GM23338 (cell line): ENCODE measurements at regions not wholly inside any gene's neighbourhood (a gene's known extent, or its start where the extent isn't known, plus 50 kb on each side); places are given as distances from the start of the nearest gene placed in this dataset.

Experiments used
- ATAC-seq: fragments of 200-7000 bp; cut with Tn5 transposase; 3 replicates; pipeline ENCODE4 v1.9.1; 2020
- DNase-seq: peaks from one replicate; pipeline ENCODE4 v3.0.0-alpha.2; 2015; ENCODE audit warnings: low spot score
- H2AFZ ChIP-seq: fragments of 200-600 bp; sonication (generic); 2 replicates; pipeline ENCODE4 v1.8.0; 2016; ENCODE audit warnings: antibody characterized with exemption, mild to moderate bottlenecking, moderate library complexity
- H3F3A ChIP-seq: fragments of 200-600 bp; sonication (generic); replicated peaks from 2 replicates; pipeline ENCODE4 v1.8.0; 2017; ENCODE audit warnings: antibody characterized with exemption, mixed run types, low read depth
- H3K27ac ChIP-seq: fragments of 200-600 bp; sonication (generic); 2 replicates; pipeline ENCODE4 v1.6.1; 2016; ENCODE audit warnings: low read depth
- H3K27me3 ChIP-seq: fragments of 200-600 bp; sonication (generic); 2 replicates; pipeline ENCODE4 v1.8.0; 2016; ENCODE audit warnings: mild to moderate bottlenecking, mixed run types, moderate library complexity; ENCODE audit not compliant: insufficient read depth
- H3K36me3 ChIP-seq: fragments of 200-600 bp; sonication (generic); 2 replicates; pipeline ENCODE4 v1.8.0; 2016; ENCODE audit warnings: mild to moderate bottlenecking; ENCODE audit not compliant: insufficient read depth
- H3K4me1 ChIP-seq: fragments of 200-600 bp; sonication (generic); 2 replicates; pipeline ENCODE4 v1.8.0; 2016; ENCODE audit warnings: mild to moderate bottlenecking, moderate library complexity; ENCODE audit not compliant: insufficient read depth
- H3K4me2 ChIP-seq: fragments of 200-600 bp; sonication (generic); 2 replicates; pipeline ENCODE4 v1.7.1; 2017; ENCODE audit warnings: mixed run types
- H3K4me3 ChIP-seq: fragments of 200-600 bp; sonication (generic); 2 replicates; pipeline ENCODE4 v1.6.1; 2016; ENCODE audit warnings: mixed run types
- H3K79me2 ChIP-seq: fragments of 200-600 bp; sonication (generic); replicated peaks from 2 replicates; pipeline ENCODE4 v1.8.0; 2017; ENCODE audit warnings: mild to moderate bottlenecking; ENCODE audit not compliant: insufficient read depth
- H3K9me2 ChIP-seq: fragments of 200-600 bp; sonication (generic); 2 replicates; pipeline ENCODE4 v1.8.0; 2017; ENCODE audit not compliant: insufficient read depth
- H4K20me1 ChIP-seq: fragments of 200-600 bp; sonication (generic); replicated peaks from 2 replicates; pipeline ENCODE4 v1.8.0; 2017; ENCODE audit warnings: mild to moderate bottlenecking; ENCODE audit not compliant: insufficient read depth
- H3K27ac Mint-ChIP-seq: 2 replicates; pipeline ENCODE4 v1.8.0; 2020; ENCODE audit warnings: inconsistent platforms, mild to moderate bottlenecking, moderate library complexity, mixed read lengths
- H3K27me3 Mint-ChIP-seq: 3 replicates; pipeline ENCODE4 v1.8.0; 2022; ENCODE audit warnings: low read depth, mild to moderate bottlenecking, moderate library complexity, mixed read lengths, inconsistent platforms; ENCODE audit not compliant: insufficient read depth, poor library complexity
- H3K36me3 Mint-ChIP-seq: 3 replicates; pipeline ENCODE4 v1.8.0; 2021; ENCODE audit warnings: low read depth, mild to moderate bottlenecking, inconsistent platforms, moderate library complexity, mixed read lengths
- H3K4me1 Mint-ChIP-seq: 3 replicates; pipeline ENCODE4 v1.8.0; 2020; ENCODE audit warnings: mild to moderate bottlenecking, inconsistent platforms, mixed read lengths
- H3K4me3 Mint-ChIP-seq: 3 replicates; pipeline ENCODE4 v1.8.0; 2021; ENCODE audit warnings: moderate library complexity, mild to moderate bottlenecking, inconsistent platforms, mixed read lengths
- H3K9me3 Mint-ChIP-seq: 3 replicates; pipeline ENCODE4 v1.8.0; 2020; ENCODE audit warnings: moderate library complexity, mild to moderate bottlenecking, inconsistent platforms, mixed read lengths
- EZH2 ChIP-seq: fragments of 200-600 bp; sonication (generic); IDR thresholded peaks from one replicate; pipeline ENCODE4 v1.8.0; 2017; ENCODE audit warnings: antibody characterized with exemption, mild to moderate bottlenecking, low read depth; ENCODE audit not compliant: unreplicated experiment
- JUNB ChIP-seq: IDR thresholded peaks from one replicate; pipeline ENCODE4 v1.6.1; 2016; ENCODE audit warnings: antibody characterized with exemption; ENCODE audit not compliant: unreplicated experiment
- NANOG ChIP-seq: IDR thresholded peaks from 2 replicates; pipeline ENCODE4 v1.6.1; 2016; ENCODE audit warnings: antibody characterized with exemption, borderline replicate concordance
- POLR2AphosphoS5 ChIP-seq: IDR thresholded peaks from 2 replicates; pipeline ENCODE4 v1.6.1; 2016; ENCODE audit warnings: antibody characterized with exemption, low read depth
- ZNF114 ChIP-seq: fragments of 250-450 bp; sonication (Bioruptor Pico); IDR thresholded peaks from 2 replicates; pipeline ENCODE4 v1.5.0; 2020; ENCODE audit warnings: mild to moderate bottlenecking, moderate library complexity
- TF ChIP-seq, protein P1 (sequence below): fragments of 250-450 bp; sonication (Bioruptor Pico); IDR thresholded peaks from 2 replicates; pipeline ENCODE4 v1.5.0; 2020; ENCODE audit warnings: mild to moderate bottlenecking, moderate library complexity
- TF ChIP-seq, protein P2 (sequence below): IDR thresholded peaks from one replicate; pipeline ENCODE4 v1.6.1; 2018; ENCODE audit warnings: antibody characterized with exemption; ENCODE audit not compliant: unreplicated experiment
- TF ChIP-seq, protein P3 (sequence below): IDR thresholded peaks from 2 replicates; pipeline ENCODE4 v1.6.1; 2016; ENCODE audit warnings: antibody characterized with exemption
- TF ChIP-seq, protein P4 (sequence below), 2 experiments: fragments of 200-600 bp in 1 of 2; sonication (generic) in 1 of 2; conservative IDR thresholded peaks; 2 replicates each; pipeline versions ENCODE4 v1.5.1 to v1.6.1; 2016 to 2017; ENCODE audit warnings: antibody characterized with exemption in 2 of 2, low read depth in 2 of 2, mild to moderate bottlenecking in 2 of 2, moderate library complexity in 1 of 2

DNA sequence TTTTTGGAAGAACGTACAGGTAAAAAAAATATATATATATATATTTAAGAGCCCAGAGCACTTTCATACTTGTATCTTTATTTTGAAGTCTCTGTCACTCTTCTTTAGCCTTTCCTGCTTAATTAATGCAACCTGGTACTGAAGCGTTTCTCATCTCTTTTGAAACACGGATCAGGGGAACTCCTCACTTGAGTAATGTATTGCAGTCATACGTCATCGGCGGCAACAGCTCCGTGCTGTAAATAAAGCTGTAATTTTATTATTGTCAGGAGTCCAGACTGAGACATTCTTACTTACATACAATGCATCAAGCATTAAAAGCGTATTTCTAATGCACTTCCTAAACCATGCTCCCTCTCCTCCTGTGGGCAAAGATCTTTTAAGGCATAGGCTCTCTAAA is 514.7 kb downstream of the SOX11 start (continued):
- TF ChIP-seq, protein P1, sequence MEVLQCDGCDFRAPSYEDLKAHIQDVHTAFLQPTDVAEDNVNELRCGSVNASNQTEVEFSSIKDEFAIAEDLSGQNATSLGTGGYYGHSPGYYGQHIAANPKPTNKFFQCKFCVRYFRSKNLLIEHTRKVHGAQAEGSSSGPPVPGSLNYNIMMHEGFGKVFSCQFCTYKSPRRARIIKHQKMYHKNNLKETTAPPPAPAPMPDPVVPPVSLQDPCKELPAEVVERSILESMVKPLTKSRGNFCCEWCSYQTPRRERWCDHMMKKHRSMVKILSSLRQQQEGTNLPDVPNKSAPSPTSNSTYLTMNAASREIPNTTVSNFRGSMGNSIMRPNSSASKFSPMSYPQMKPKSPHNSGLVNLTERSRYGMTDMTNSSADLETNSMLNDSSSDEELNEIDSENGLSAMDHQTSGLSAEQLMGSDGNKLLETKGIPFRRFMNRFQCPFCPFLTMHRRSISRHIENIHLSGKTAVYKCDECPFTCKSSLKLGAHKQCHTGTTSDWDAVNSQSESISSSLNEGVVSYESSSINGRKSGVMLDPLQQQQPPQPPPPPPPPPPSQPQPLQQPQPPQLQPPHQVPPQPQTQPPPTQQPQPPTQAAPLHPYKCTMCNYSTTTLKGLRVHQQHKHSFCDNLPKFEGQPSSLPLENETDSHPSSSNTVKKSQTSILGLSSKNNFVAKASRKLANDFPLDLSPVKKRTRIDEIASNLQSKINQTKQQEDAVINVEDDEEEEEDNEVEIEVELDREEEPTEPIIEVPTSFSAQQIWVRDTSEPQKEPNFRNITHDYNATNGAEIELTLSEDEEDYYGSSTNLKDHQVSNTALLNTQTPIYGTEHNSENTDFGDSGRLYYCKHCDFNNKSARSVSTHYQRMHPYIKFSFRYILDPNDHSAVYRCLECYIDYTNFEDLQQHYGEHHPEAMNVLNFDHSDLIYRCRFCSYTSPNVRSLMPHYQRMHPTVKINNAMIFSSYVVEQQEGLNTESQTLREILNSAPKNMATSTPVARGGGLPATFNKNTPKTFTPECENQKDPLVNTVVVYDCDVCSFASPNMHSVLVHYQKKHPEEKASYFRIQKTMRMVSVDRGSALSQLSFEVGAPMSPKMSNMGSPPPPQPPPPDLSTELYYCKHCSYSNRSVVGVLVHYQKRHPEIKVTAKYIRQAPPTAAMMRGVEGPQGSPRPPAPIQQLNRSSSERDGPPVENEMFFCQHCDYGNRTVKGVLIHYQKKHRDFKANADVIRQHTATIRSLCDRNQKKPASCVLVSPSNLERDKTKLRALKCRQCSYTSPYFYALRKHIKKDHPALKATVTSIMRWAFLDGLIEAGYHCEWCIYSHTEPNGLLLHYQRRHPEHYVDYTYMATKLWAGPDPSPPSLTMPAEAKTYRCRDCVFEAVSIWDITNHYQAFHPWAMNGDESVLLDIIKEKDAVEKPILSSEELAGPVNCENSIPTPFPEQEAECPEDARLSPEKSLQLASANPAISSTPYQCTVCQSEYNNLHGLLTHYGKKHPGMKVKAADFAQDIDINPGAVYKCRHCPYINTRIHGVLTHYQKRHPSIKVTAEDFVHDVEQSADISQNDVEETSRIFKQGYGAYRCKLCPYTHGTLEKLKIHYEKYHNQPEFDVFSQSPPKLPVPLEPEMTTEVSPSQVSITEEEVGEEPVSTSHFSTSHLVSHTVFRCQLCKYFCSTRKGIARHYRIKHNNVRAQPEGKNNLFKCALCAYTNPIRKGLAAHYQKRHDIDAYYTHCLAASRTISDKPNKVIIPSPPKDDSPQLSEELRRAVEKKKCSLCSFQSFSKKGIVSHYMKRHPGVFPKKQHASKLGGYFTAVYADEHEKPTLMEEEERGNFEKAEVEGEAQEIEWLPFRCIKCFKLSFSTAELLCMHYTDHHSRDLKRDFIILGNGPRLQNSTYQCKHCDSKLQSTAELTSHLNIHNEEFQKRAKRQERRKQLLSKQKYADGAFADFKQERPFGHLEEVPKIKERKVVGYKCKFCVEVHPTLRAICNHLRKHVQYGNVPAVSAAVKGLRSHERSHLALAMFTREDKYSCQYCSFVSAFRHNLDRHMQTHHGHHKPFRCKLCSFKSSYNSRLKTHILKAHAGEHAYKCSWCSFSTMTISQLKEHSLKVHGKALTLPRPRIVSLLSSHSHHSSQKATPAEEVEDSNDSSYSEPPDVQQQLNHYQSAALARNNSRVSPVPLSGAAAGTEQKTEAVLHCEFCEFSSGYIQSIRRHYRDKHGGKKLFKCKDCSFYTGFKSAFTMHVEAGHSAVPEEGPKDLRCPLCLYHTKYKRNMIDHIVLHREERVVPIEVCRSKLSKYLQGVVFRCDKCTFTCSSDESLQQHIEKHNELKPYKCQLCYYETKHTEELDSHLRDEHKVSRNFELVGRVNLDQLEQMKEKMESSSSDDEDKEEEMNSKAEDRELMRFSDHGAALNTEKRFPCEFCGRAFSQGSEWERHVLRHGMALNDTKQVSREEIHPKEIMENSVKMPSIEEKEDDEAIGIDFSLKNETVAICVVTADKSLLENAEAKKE (CRISPR knock-in tag), result no peak
- TF ChIP-seq POLR2AphosphoS5 (no peak), ZNF114 (CRISPR knock-in tag) (no peak)
- TF ChIP-seq, protein P2, sequence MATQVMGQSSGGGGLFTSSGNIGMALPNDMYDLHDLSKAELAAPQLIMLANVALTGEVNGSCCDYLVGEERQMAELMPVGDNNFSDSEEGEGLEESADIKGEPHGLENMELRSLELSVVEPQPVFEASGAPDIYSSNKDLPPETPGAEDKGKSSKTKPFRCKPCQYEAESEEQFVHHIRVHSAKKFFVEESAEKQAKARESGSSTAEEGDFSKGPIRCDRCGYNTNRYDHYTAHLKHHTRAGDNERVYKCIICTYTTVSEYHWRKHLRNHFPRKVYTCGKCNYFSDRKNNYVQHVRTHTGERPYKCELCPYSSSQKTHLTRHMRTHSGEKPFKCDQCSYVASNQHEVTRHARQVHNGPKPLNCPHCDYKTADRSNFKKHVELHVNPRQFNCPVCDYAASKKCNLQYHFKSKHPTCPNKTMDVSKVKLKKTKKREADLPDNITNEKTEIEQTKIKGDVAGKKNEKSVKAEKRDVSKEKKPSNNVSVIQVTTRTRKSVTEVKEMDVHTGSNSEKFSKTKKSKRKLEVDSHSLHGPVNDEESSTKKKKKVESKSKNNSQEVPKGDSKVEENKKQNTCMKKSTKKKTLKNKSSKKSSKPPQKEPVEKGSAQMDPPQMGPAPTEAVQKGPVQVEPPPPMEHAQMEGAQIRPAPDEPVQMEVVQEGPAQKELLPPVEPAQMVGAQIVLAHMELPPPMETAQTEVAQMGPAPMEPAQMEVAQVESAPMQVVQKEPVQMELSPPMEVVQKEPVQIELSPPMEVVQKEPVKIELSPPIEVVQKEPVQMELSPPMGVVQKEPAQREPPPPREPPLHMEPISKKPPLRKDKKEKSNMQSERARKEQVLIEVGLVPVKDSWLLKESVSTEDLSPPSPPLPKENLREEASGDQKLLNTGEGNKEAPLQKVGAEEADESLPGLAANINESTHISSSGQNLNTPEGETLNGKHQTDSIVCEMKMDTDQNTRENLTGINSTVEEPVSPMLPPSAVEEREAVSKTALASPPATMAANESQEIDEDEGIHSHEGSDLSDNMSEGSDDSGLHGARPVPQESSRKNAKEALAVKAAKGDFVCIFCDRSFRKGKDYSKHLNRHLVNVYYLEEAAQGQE, result no peak

DNA sequence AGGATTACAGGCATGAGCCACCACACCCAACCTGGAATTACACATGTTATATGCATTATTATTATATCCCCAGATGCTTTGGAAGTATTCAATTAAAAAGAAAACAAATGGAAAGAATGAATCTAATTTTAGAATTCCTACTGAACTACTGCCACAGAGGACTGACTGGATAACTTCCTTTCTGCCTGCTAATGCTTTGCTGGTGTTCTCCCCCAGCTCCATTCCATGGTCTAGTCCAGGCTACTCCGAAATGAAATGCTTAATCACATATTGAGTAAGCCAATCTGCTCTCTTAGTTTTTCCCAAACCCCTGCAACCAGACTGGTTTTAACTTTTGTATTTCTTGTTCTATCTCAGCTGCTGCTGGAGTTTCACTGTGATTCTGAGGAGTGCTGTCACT is 519.1 kb downstream of the SOX11 start:
- H3K27ac Mint-ChIP-seq, result no peak overlapping the region
- no peaks in the 10 kb centered on the region for H3K4me1 Mint-ChIP-seq
- Histone ChIP-seq H4K20me1 (no peaks in the 10 kb centered on the region), H3K27ac (no peak overlapping the region), H3K27me3 (no peaks in the 10 kb centered on the region), H3K9me2 (no peaks in the 10 kb centered on the region), H2AFZ (no peak overlapping the region), H3K36me3 (no peaks in the 10 kb centered on the region), H3F3A (no peaks in the 10 kb centered on the region), H3K79me2 (no peaks in the 10 kb centered on the region), H3K4me3 (no peak overlapping the region), H3K4me2 (no peak overlapping the region), H3K4me1 (no peaks in the 10 kb centered on the region)
- no peaks in the 10 kb centered on the region; the same call in 2 of the 3 replicates for H3K36me3 Mint-ChIP-seq
- DNase-seq, result no peak
- no peak overlapping the region for H3K4me3 Mint-ChIP-seq
- H3K9me3 Mint-ChIP-seq, result peaks cover 78% of the 10 kb centered on the region
- no peak for ATAC-seq
- H3K27me3 Mint-ChIP-seq, result no peaks in the 10 kb centered on the region
- TF ChIP-seq NANOG (no peak), ZNF114 (CRISPR knock-in tag) (no peak), EZH2 (no peak), JUNB (no peak)
- TF ChIP-seq, protein P2, result no peak
- TF ChIP-seq, protein P3, sequence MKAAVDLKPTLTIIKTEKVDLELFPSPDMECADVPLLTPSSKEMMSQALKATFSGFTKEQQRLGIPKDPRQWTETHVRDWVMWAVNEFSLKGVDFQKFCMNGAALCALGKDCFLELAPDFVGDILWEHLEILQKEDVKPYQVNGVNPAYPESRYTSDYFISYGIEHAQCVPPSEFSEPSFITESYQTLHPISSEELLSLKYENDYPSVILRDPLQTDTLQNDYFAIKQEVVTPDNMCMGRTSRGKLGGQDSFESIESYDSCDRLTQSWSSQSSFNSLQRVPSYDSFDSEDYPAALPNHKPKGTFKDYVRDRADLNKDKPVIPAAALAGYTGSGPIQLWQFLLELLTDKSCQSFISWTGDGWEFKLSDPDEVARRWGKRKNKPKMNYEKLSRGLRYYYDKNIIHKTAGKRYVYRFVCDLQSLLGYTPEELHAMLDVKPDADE, result no peak
- TF ChIP-seq, protein P4, sequence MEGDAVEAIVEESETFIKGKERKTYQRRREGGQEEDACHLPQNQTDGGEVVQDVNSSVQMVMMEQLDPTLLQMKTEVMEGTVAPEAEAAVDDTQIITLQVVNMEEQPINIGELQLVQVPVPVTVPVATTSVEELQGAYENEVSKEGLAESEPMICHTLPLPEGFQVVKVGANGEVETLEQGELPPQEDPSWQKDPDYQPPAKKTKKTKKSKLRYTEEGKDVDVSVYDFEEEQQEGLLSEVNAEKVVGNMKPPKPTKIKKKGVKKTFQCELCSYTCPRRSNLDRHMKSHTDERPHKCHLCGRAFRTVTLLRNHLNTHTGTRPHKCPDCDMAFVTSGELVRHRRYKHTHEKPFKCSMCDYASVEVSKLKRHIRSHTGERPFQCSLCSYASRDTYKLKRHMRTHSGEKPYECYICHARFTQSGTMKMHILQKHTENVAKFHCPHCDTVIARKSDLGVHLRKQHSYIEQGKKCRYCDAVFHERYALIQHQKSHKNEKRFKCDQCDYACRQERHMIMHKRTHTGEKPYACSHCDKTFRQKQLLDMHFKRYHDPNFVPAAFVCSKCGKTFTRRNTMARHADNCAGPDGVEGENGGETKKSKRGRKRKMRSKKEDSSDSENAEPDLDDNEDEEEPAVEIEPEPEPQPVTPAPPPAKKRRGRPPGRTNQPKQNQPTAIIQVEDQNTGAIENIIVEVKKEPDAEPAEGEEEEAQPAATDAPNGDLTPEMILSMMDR (conservative IDR thresholded peaks at IDR 0.05; ENCODE audit: low read depth in 2 of 2), result no peak
